CD14-positive monocyte (primary cell): ENCODE measurements at regions not wholly inside any gene's neighbourhood (a gene's known extent, or its start where the extent isn't known, plus 50 kb on each side); places are given as distances from the start of the nearest gene placed in this dataset.

Experiments
- DNase-seq, 3 donors: peaks; one replicate each; pipeline ENCODE4 v3.0.0-alpha.2; 2011 to 2022
- H2AFZ ChIP-seq: 2 replicates; pipeline ENCODE4 v1.6.0; 2012; ENCODE audit warnings: mild to moderate bottlenecking, low read depth, low read length, inconsistent platforms; ENCODE audit not compliant: insufficient read depth, poor library complexity, severe bottlenecking
- H3K27ac ChIP-seq, 2 donors: 1 replicate in 1 of 2; 2 replicates in 1 of 2; pipeline ENCODE4 v1.5.1; 2012 to 2013; ENCODE audit warnings: low read length in 2 of 2, control low read depth in 1 of 2, inconsistent platforms in 1 of 2, low read depth in 1 of 2, mild to moderate bottlenecking in 1 of 2
- H3K27me3 ChIP-seq, 2 donors: one replicate each; pipeline versions ENCODE4 v1.6.0 to v1.6.1; 2011 to 2013; ENCODE audit warnings: low read length in 2 of 2; ENCODE audit not compliant: control insufficient read depth in 2 of 2, insufficient read depth in 2 of 2
- H3K36me3 ChIP-seq, 2 donors: replicated peaks in 1 of 2; 1 replicate in 1 of 2; 2 replicates in 1 of 2; pipeline versions ENCODE4 v1.5.1 to v1.6.1; 2012 to 2013; ENCODE audit warnings: low read length in 2 of 2, control low read depth in 1 of 2, inconsistent platforms in 1 of 2, mild to moderate bottlenecking in 1 of 2; ENCODE audit not compliant: insufficient read depth in 2 of 2, control insufficient read depth in 1 of 2
- H3K4me1 ChIP-seq, 2 donors: 1 replicate in 1 of 2; 2 replicates in 1 of 2; pipeline versions ENCODE4 v1.5.1 to v1.6.1; 2012 to 2013; ENCODE audit warnings: low read length in 2 of 2, control low read depth in 1 of 2, inconsistent platforms in 1 of 2, mild to moderate bottlenecking in 1 of 2, moderate library complexity in 1 of 2; ENCODE audit not compliant: insufficient read depth in 2 of 2, control insufficient read depth in 1 of 2
- H3K4me2 ChIP-seq: replicated peaks from 2 replicates; pipeline ENCODE3; 2012; ENCODE audit warnings: low read length, moderate library complexity, mild to moderate bottlenecking; ENCODE audit not compliant: poor library complexity, severe bottlenecking; ENCODE audit errors: extremely low read depth
- H3K4me3 ChIP-seq, 3 experiments: fragments of 200-600 bp in 1 of 3; sonication (generic) in 1 of 3; replicated peaks in 1 of 3; 1 replicate in 2 of 3; 2 replicates in 1 of 3; pipeline ENCODE4 v1.5.1; 2011 to 2013; ENCODE audit warnings: low read length in 3 of 3, mild to moderate bottlenecking in 3 of 3, control low read depth in 2 of 3, low read depth in 2 of 3, inconsistent platforms in 1 of 3, moderate library complexity in 1 of 3
- H3K79me2 ChIP-seq: 2 replicates; pipeline ENCODE4 v1.6.0; 2012; ENCODE audit warnings: mild to moderate bottlenecking, control low read depth, inconsistent platforms, low read length, moderate library complexity; ENCODE audit not compliant: insufficient read depth
- H3K9ac ChIP-seq: 2 replicates; pipeline ENCODE4 v1.6.0; 2017; ENCODE audit warnings: low read length, mild to moderate bottlenecking; ENCODE audit not compliant: insufficient read depth, poor library complexity, severe bottlenecking
- H3K9me3 ChIP-seq, 2 donors: replicated peaks in 1 of 2; 1 replicate in 1 of 2; 2 replicates in 1 of 2; pipeline versions ENCODE4 v1.5.1 to v1.6.1; 2012 to 2013; ENCODE audit warnings: low read length in 2 of 2, control low read depth in 1 of 2; ENCODE audit not compliant: control insufficient read depth in 1 of 2, insufficient read depth in 1 of 2
- H4K20me1 ChIP-seq: 2 replicates; pipeline ENCODE4 v1.6.0; 2012; ENCODE audit warnings: mild to moderate bottlenecking, low read length, control low read depth, moderate library complexity; ENCODE audit not compliant: insufficient read depth
- H3K27ac Mint-ChIP-seq, 7 donors: one replicate each; pipeline ENCODE4 v1.8.0; 2020; ENCODE audit warnings: mild to moderate bottlenecking in 7 of 7, mixed read lengths in 7 of 7, moderate library complexity in 6 of 7, inconsistent platforms in 2 of 7
- H3K27me3 Mint-ChIP-seq, 3 donors: one replicate each; pipeline ENCODE4 v1.8.0; 2021 to 2022; ENCODE audit warnings: low read depth in 3 of 3, mild to moderate bottlenecking in 3 of 3, mixed read lengths in 3 of 3, moderate library complexity in 3 of 3, inconsistent platforms in 1 of 3
- H3K36me3 Mint-ChIP-seq, 2 donors: one replicate each; pipeline ENCODE4 v1.8.0; 2020; ENCODE audit warnings: mixed read lengths in 2 of 2, inconsistent platforms in 1 of 2, mild to moderate bottlenecking in 1 of 2
- H3K4me1 Mint-ChIP-seq: one replicate; pipeline ENCODE4 v1.8.0; 2020; ENCODE audit warnings: mild to moderate bottlenecking, mixed read lengths
- H3K4me3 Mint-ChIP-seq, 2 donors: one replicate each; pipeline ENCODE4 v1.8.0; 2020; ENCODE audit warnings: mild to moderate bottlenecking in 2 of 2, mixed read lengths in 2 of 2, moderate library complexity in 1 of 2
- H3K9me3 Mint-ChIP-seq, 7 donors: one replicate each; pipeline ENCODE4 v1.8.0; 2020 to 2022; ENCODE audit warnings: mixed read lengths in 7 of 7, mild to moderate bottlenecking in 6 of 7, moderate library complexity in 6 of 7, inconsistent platforms in 2 of 7
- WGBS: methylation state at CpG from one replicate; pipeline ENCODE4 v1.1.5; 2013; ENCODE audit warnings: missing lambda C conversion rate; ENCODE audit not compliant: insufficient coverage; 5-methylcytosine and 5-hydroxymethylcytosine counted together
- intact Hi-C, 2 donors: fragments of 100-400 bp; cut with micrococcal nuclease; formaldehyde crosslinking; loops; one replicate each; pipeline versions ENCODE4 v1.15.0 to v1.15.1; 2023
- TF ChIP-seq, protein P1 (sequence below): fragments of 200-600 bp; IDR thresholded peaks from one replicate; pipeline ENCODE4 v1.8.0; 2022; ENCODE audit warnings: antibody characterized with exemption, mild to moderate bottlenecking

- H3K9me3 Mint-ChIP-seq = peaks cover 2 to 20% (median 4%) of the 10 kb centered on the region in 7 donors
- Histone ChIP-seq H3K36me3 (no peaks in the 10 kb centered on the region), H3K4me3 (no peak overlapping the region), H3K4me2 (no peak overlapping the region), H3K9ac (no peak overlapping the region), H3K9me3 (no peaks in the 10 kb centered on the region), H2AFZ (no peak overlapping the region), H4K20me1 (no peaks in the 10 kb centered on the region), H3K4me1 (no peaks in the 10 kb centered on the region), H3K79me2 (no peaks in the 10 kb centered on the region), H3K27ac (no peak overlapping the region), H3K27me3 (no peaks in the 10 kb centered on the region)
- no CpG with 5 or more reads among the region's 3 CpGs for WGBS
- no peaks in the 10 kb centered on the region for H3K4me1 Mint-ChIP-seq
- intact Hi-C loops = no loop called here
- no peaks in the 10 kb centered on the region for H3K36me3 Mint-ChIP-seq
- TF ChIP-seq, protein P1, sequence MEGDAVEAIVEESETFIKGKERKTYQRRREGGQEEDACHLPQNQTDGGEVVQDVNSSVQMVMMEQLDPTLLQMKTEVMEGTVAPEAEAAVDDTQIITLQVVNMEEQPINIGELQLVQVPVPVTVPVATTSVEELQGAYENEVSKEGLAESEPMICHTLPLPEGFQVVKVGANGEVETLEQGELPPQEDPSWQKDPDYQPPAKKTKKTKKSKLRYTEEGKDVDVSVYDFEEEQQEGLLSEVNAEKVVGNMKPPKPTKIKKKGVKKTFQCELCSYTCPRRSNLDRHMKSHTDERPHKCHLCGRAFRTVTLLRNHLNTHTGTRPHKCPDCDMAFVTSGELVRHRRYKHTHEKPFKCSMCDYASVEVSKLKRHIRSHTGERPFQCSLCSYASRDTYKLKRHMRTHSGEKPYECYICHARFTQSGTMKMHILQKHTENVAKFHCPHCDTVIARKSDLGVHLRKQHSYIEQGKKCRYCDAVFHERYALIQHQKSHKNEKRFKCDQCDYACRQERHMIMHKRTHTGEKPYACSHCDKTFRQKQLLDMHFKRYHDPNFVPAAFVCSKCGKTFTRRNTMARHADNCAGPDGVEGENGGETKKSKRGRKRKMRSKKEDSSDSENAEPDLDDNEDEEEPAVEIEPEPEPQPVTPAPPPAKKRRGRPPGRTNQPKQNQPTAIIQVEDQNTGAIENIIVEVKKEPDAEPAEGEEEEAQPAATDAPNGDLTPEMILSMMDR = no peak
- H3K4me3 Mint-ChIP-seq = no peak overlapping the region
- DNase-seq = no peak
- peaks cover 0 to 10% (median 0%) of the 10 kb centered on the region in 3 donors for H3K27me3 Mint-ChIP-seq
- no peak overlapping the region for H3K27ac Mint-ChIP-seq
Measured at GRCh38 chrX:39556056-39556455, 541.7 kb downstream of the BCOR start.

GRCh38 chrX:39559229-39559628 is 538.5 kb downstream of the BCOR start:
- H3K4me3 ChIP-seq = no peak overlapping the region
- H3K79me2 ChIP-seq = no peaks in the 10 kb centered on the region
- no peaks in the 10 kb centered on the region for H3K9me3 ChIP-seq
- H3K27me3 ChIP-seq = no peaks in the 10 kb centered on the region
- TF ChIP-seq, protein P1 = no peak
- H3K27ac ChIP-seq = no peak overlapping the region
- H3K4me1 ChIP-seq = peaks cover 17 to 18% of the 10 kb centered on the region in 2 donors
- Mint-ChIP-seq H3K27me3 (peaks cover 0 to 11% (median 0%) of the 10 kb centered on the region in 3 donors), H3K4me1 (peaks cover 21% of the 10 kb centered on the region), H3K27ac (no peak overlapping the region), H3K36me3 (peaks cover 0 to 5% of the 10 kb centered on the region in 2 donors), H3K4me3 (no peak overlapping the region), H3K9me3 (peaks cover 0 to 12% (median 0%) of the 10 kb centered on the region in 7 donors)
- no peak overlapping the region for H2AFZ ChIP-seq
- H3K4me2 ChIP-seq = no peak overlapping the region
- H4K20me1 ChIP-seq = no peaks in the 10 kb centered on the region
- DNase-seq = no peak
- WGBS = no CpG with 5 or more reads among the region's 4 CpGs
- H3K36me3 ChIP-seq = no peaks in the 10 kb centered on the region
- H3K9ac ChIP-seq = no peak overlapping the region
- intact Hi-C loops = no loop called here
